HG02981 (cell line): ENCODE measurements at regions not wholly inside any gene's neighbourhood (a gene's known extent, or its start where the extent isn't known, plus 50 kb on each side); places are given as distances from the start of the nearest gene placed in this dataset.
"Not testable (repeated sequence)": the region's sequence is repeated elsewhere in the genome, so short reads cannot be mapped to it uniquely, and the experiment has no call there.

ENCODE experiments used
- ATAC-seq: cut with Tn5 transposase; IDR thresholded peaks from one replicate; pipeline ENCODE4 v1.9.1; 2021; ENCODE audit warnings: mild to moderate bottlenecking, moderate library complexity; ENCODE audit not compliant: unreplicated experiment

GRCh38 chr11:71131861-71132260 is 120.5 kb downstream of the SHANK2 start:
- ATAC-seq: no peak

GRCh38 chr11:71130106-71130505 is 122.3 kb downstream of the SHANK2 start:
- ATAC-seq: no peak

GRCh38 chr11:71129624-71130023 is 122.8 kb downstream of the SHANK2 start:
- ATAC-seq: no peak

GRCh38 chr11:71127806-71128205 is 124.6 kb downstream of the SHANK2 start:
- ATAC-seq: no peak

GRCh38 chr11:71126401-71126800 is 126.0 kb downstream of the SHANK2 start:
- not testable (repeated sequence) for ATAC-seq

DNA sequence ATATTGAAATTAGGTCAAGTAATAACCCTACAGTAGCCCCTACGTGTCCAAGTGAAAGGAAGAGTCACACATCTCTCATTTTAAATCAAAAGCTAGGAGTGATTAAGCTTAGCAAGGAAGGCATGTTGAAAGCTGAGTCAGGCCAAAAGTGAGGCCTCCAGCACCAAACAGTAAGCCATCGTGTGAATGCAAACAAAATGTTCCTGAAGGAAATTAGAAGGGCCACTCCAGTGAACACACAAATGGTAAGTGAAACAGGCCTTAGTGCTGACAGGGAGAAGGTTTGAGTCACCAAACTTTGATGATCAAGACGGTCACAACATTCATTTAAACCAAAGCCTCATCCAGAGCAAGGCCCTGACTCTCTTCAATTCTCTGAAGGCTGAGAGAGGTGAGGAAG is 127.2 kb downstream of the SHANK2 start:
- no peak for ATAC-seq

GRCh38 chr11:71124127-71124526 is 128.2 kb downstream of the SHANK2 start:
- ATAC-seq: no peak

- no peak for ATAC-seq
Measured at GRCh38 chr11:71120471-71120896, 131.9 kb downstream of the SHANK2 start.

GRCh38 chr11:71119656-71120269 is 132.6 kb downstream of the SHANK2 start:
- no peak for ATAC-seq

GRCh38 chr11:71118671-71119250 is 133.6 kb downstream of the SHANK2 start:
- no peak for ATAC-seq

DNA sequence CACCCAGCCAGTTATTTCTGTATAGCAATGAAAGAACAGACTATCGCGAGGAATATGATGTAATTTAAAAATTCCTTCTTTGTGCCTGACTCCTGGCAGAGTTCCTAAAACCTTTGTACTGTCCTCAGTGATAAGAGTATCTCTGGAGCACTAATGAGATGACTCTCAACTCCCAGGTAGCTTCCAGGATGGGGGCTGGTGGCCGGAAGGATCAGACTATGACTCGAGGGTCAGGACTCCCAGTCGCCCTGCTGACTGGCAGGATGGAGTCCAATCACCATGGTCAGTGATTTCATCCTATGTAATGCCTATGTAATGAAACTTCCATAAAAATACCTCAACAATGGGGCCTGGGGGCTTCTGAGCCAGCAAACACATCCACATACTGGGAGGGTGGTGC is 135.1 kb downstream of the SHANK2 start:
- no peak for ATAC-seq

GRCh38 chr11:71116693-71117040 is 135.7 kb downstream of the SHANK2 start:
- no peak for ATAC-seq

DNA sequence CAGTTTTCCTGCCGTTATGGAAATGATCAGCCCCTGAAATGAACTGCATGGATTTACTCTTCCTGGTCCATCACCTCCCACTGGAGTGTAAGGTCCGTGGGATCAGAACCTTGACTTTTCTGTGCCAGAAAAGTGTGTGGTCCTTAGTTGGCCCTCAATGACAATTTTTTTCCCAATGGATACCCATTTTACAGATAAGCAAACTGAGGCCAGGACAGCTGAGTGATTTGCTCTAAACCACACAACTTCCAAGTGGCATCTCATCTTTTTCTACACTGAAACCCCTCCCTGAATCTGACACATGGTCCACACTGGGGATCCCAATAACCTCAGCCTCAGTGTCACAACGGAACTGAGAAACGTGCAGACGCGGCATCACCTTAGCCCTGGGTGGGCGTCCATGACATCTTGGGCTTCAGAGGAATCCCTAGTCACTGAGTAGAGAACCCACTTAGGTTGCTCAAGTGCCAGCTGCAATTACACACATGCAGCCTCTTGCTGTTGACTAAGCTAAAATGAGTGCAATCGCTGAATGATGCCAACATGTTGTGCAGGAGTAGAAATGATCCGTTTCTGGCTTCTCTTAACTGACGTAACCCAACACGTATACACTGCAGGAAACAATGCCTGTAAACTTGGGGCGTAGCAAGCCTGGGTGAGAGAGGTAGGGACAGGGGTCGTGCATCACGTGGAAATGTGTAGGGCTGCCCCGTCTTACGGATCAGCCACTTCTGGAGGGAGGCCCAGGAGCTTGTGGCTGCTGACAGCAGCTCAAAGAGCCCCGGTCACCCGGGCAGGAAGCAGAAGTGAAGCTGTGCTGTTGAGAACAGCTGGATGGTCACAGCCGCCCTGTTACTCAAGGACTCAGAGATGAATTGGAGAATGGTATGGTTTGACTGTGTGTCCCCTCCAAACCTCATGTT is 136.3 kb downstream of the SHANK2 start:
- no peak for ATAC-seq

GRCh38 chr11:71114124-71114851 is 138.1 kb downstream of the SHANK2 start:
- ATAC-seq: no peak

DNA sequence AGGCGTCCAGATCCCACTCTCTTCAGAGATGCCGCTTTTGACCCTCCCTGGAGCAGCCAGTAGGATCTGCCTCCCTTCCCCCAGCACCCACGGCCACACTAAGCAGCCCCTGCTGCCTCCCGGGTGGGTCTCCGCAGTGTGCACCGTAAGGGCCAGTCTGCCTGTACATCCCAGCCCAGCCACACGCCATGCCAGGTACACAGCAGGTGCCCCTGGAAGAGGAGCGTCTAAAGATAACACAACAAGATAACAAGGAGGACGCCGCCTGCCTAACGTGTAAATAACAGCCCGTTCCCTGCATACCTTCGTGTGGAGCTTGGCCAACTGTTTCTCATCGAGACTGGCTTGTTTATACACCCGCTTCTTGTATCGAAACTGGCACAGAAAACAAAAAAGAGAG is 139.4 kb downstream of the SHANK2 start:
- ATAC-seq: no peak

GRCh38 chr11:71112454-71112853 is 139.9 kb downstream of the SHANK2 start:
- ATAC-seq: no peak

DNA sequence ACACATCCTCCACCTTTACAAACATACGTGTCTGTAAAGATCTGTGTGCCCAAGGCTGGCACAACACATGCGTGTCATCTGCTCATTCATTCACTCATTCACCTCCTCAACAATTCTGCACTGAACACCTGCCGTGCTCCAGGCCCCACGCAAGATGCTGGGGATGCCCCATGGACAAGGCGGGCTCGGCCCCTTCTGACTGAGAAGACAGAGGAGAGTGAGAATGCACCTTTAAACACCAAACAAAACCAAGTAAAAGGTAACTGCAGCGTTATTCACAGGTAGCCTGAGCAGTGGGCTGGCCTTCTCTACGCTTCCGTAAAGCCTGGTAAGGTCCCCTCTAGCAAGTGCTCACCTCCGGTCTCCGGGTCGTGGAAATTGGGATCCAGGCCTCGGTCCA is 142.8 kb downstream of the SHANK2 start:
- no peak for ATAC-seq

GRCh38 chr11:71109186-71109585 is 143.2 kb downstream of the SHANK2 start:
- ATAC-seq: no peak

- ATAC-seq: no peak
Measured at GRCh38 chr11:71108013-71108865, 144.1 kb downstream of the SHANK2 start.

DNA sequence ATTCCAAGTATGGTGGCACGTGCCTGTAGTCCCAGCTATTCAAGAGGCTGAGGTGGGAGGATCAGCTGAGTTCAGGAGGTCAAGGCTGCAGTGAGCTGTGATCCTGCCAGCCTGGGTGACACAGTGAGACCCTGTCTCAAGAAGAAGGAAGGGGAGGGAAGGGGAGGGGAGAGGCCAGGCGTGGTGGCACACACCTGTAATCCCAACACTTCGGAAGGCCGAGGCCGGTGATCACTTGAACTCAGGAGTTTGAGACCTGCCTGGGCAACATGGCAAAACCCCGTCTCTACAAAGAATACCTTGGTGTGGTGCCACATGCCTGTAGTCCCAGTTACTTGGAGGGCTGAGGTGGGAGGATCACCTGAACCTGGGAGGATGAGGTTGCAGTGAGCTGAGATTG is 145.7 kb downstream of the SHANK2 start:
- ATAC-seq: no peak
